GM18520 (cell line): ENCODE measurements at regions not wholly inside any gene's neighbourhood (a gene's known extent, or its start where the extent isn't known, plus 50 kb on each side); places are given as distances from the start of the nearest gene placed in this dataset.
"Not testable (repeated sequence)": the region's sequence is repeated elsewhere in the genome, so short reads cannot be mapped to it uniquely, and the experiment has no call there.

ENCODE experiments used
- ATAC-seq: cut with Tn5 transposase; IDR thresholded peaks from one replicate; pipeline ENCODE4 v1.9.1; 2021; ENCODE audit not compliant: unreplicated experiment

DNA sequence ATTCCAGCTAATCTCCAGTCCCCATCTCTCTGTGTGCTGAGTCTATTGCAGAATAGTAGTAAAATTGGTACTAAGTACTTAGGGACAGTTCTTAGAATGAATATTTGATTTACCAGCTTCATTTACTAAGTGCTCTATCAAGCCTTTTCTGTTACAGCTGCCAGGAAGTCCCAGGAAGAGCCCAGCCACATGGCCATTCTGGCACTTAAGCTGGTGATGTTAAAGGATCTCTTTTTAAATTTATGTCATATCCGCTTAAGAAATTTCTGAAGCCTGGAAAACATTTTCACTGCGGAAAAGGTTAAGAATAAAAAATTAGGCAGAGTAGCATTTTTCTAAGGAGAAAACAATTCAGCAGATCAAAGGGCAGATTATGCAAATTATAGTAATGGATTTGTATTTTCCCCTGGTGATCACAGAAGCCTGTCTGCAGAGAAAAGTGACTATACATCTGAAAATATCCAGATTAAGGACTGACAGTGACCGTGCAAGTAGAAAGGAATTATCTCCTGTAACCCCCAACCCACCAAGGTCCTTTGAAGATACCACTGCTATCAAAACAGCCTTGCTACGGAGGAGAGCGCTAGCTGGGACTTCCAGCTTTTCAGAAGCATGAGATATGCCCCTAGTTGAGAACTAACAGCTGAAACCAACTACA, 260.8 kb downstream of the SH3BP4 start:
- ATAC-seq, result no peak

DNA sequence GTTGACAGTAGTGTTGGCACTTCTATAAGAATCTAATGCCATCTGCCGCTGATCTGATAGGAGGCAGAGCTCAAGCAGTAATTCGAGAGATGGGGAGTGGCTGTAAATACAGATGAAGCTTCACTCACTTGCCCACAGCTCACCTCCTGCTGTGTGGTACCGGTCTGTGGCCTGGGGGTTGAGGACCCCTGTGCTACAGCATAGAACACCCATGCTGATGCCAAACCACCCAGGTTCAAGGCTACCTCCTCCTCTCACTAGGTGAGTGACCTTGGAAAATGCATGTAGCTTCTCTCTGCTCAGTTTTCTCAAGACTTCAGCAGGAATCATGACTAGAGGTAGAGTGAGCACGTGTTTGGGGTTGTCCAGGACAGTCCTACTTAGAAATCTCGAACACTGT, 263.4 kb downstream of the SH3BP4 start:
- no peak for ATAC-seq

DNA sequence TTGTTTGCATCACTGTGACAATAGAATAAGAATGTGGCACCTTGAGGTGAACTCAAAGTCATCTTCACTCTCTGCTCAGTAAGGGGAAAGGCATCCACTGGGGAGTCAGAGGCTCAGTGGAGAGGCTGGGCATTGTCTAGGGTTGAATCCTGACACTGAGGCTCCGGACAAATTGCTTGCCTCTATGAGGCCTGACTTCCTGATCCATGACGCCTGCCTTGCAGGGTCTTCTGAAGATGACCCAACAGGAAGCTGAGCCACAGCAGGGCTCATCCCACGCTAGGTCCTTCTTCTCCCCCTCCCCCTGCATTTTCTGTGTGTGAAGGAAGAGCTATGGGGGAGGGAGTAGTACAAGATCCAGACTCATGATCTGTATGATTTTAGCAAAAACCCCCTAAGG, 265.1 kb downstream of the SH3BP4 start:
- ATAC-seq, result no peak

GRCh38 chr2:235217846-235218245, 266.0 kb downstream of the SH3BP4 start:
- ATAC-seq, result no peak

DNA sequence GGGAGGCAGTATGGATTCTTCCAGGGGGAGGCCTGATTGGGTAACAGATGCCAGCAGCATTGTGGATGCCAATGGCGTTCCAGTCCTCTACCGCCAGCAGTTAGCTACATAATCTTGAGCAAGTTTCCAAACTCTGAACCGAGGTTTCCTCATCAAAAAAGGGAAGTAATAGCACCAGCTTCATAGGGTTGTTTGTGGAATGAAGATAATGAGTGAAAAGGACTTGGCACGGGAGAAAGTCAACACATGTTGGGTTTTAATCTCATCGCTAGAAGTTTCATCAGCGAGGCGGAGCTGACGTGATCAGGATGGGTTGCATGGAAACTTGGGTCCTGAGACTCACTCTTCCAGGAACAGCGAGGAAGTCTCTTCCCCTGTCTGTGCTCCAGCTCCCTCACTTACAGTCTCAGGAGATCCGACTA, 266.7 kb downstream of the SH3BP4 start:
- no peak for ATAC-seq

- no peak for ATAC-seq
These were observed 267.2 kb downstream of the SH3BP4 start for GRCh38 chr2:235219048-235219447.

GRCh38 chr2:235220331-235220730, 268.5 kb downstream of the SH3BP4 start:
- no peak for ATAC-seq

DNA sequence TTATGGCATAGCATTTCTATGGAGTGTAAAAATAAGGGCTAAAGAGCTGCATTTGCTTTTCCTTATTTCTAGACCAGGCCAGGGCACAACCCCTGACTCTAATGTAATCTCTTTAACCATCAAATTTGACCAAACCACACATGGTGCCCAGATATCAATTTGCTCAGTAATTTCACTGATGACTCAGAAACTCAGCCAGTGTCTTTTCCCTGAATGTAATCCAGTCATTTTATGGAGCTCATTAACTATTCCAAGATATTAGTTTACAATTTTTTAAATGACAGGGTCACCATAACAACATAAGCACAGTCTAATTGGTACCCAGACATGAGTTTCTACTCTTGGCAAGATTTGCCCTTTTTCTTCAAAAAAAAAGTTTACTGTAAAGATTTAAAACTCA, 270.8 kb upstream of the AGAP1 start:
- no peak for ATAC-seq

DNA sequence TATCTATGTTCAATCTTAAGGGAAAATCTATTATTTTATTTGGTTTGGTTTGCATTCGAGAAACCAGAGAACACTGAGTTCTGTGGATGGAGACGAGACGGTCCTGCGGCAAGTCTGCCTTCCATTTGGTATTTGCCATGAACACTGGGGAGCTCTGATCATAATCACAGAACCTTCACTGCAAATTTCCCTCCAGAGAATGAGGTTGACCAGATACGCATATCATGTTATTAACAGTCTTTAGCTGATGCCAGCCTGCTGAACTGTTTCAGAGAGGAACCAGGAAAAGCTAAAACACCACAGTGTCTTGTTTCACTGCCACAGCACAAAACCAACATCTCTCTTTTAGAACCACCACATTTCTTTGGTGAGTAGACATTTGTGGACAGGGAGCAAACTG, 269.4 kb upstream of the AGAP1 start:
- ATAC-seq, result no peak

GRCh38 chr2:235225261-235225660, 268.6 kb upstream of the AGAP1 start:
- no peak for ATAC-seq

DNA sequence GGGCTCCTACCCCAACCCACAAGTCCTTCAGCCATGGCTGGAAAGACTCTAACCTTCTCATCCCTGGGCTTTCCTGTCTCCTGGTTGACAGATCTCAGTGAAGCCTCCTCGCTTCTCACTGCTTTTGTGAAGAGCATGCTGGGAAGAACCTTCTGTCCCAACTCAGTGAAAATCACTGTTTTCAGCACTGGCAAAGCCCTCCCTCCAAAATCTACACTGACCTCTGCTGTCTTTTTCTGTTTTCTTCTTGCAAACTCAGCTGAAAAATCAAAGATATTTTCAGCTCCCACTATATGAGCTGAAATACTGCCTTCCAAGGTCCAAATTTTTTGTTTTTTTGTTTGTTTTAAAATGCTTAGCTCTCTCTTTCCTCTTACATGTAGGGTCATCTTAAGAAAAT, 266.3 kb upstream of the AGAP1 start:
- ATAC-seq, result no peak

- not testable (repeated sequence) for ATAC-seq
These were observed 265.4 kb upstream of the AGAP1 start for GRCh38 chr2:235228422-235228821.

GRCh38 chr2:235229236-235229635, 264.6 kb upstream of the AGAP1 start:
- ATAC-seq, result no peak

- ATAC-seq, result no peak
These were observed 262.8 kb upstream of the AGAP1 start for GRCh38 chr2:235230821-235231601.

- no peak for ATAC-seq
These were observed 261.1 kb upstream of the AGAP1 start for GRCh38 chr2:235232449-235233433.

GRCh38 chr2:235234736-235235135, 259.1 kb upstream of the AGAP1 start:
- ATAC-seq, result no peak

DNA sequence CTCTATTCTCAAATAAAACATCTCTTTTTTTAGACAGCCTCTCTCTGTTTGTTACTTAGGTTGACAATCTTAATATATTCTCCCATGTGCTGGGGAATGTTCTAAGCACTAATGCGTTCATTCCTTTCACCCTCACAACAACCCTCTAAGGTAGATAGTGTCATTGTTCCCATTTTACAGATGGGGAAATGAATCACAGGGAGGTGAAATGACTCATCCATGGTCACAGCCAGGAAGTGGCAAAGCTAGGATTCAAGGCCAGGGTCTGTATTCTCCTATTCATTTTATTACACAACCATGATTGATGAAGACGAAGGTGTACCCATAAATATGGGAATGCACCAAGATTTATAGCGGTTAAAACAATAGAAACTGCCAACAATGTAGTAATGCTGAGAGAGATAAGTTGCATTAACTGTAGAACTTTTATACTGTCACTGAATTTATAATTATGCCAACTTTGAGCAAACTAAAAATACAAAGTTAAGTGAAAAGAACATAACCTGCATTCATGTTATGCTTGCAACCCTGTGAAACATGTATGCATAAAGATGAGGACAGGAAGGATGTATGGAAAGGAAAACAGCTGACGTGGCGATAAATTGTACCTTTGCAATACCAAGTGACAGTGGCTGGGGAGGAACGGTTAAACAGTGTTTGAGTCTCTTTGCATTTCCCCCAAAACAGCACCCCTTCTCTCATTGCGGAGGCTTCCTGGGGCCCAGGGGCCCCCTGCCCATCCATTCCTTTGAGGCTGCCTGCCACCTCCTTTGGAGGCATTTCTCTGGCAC, 257.7 kb upstream of the AGAP1 start:
- no peak for ATAC-seq

- no peak for ATAC-seq
These were observed 255.3 kb upstream of the AGAP1 start for GRCh38 chr2:235238537-235238936.

DNA sequence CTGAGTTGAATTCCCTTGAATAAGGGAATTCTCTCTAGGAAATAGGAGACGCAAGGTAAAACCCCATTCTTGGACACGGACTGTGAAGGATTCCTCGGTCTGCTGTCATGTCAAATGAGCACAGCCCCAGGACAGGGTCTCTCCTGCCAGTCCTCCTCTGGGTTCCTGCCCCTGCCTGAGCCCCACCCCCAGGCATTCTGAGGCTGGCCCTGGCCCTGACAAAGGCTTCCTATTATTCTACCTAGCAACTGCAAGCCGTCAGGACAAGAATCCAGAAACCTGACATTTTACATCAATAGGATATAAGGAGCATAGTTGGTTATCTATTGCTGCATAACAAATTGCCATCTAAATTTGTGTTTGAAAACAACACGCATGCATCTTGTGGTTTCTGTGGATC, 253.3 kb upstream of the AGAP1 start:
- ATAC-seq, result no peak
